Retina (tissue), 1 donor: ENCODE measurements at regions not wholly inside any gene's neighbourhood (a gene's known extent, or its start where the extent isn't known, plus 50 kb on each side); places are given as distances from the start of the nearest gene placed in this dataset.

Experiments used
- DNase-seq: peaks from one replicate; pipeline ENCODE4 v3.0.0-alpha.2; 2016

DNA sequence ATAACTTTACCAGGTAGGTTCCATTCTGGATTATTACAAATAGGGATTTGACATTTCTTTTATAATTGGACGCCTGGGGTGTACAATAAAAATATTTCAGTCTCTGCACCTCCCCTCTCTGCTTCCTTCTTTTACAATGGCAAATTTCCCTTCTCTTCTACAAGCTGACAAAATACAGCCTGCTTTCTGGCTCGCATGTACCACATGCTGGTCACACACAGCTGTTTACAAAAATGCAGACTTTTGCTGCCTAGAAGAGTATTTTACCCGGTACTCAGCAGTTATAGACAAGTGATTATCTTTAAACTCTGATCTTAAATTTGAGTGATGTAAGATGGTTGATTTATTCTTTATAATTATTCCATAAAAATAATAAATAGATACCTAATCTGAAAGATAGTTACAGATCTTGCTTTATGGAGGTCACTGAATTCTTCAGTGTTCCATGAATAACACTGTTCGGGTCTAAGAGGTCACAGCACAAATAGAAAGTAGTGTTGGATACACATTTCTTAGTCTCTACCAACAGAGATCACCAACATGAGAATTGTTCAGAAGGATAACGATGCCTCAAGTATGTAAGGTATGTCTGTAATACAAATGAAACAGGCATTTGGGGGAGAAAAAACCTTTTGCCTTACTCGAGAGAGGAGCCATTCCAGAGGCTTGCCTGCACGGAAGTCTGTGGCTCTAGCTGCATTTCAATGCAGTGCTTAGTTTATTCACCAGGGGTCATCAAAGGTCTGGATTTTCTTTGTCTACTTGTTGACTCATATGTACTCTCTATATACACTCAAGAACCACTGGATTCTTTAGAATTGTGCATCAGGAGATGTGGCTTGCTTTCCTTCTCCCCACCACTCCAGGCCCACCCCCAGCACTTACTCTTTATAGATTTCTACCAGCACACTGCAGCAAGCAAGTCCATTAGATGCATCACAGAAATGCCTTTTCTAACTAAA, 206.6 kb upstream of the RFX3 start:
- DNase-seq: peak; percentile 87

- no peak for DNase-seq
These were observed 204.7 kb upstream of the RFX3 start for GRCh38 chr9:3730511-3730922.

GRCh38 chr9:3721096-3721495, 195.3 kb upstream of the RFX3 start:
- DNase-seq: no peak

DNA sequence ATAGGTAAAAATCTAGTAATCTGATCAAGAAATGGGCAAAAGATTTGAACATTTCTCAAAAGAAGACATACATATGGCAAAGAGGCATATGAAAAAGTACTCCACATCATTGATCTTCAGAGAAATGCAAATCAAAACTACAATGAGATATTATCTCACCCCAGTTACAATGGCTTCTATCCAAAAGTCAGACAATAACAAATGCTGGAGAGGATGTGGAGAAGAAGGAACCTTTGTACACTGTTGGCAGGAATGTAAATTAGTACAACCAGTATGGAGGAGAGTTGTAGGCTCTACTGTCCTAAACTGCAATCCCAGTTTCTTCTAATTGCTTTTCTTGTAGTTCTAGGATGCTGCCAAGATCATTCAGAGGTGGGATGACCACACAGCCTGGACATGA, 193.5 kb upstream of the RFX3 start:
- DNase-seq: no peak

DNA sequence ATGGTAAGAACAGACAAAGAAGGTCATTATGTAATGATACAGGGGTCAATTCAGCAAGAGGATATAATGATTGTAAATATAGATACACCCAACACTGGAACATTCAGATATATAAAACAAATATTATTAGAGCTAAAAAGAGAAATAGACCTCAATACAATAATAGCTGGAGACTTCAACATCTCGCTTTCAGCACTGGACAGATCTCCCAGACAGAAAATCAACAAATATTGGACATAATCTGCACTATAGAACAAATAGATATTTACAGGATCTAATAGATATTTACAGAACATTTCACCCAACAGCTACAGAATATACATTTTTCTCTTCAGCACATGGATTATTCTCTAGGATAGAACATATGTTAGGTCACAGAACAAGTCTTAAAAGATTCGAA, 190.6 kb upstream of the RFX3 start:
- DNase-seq: no peak

- no peak for DNase-seq
These were observed 182.9 kb upstream of the RFX3 start for GRCh38 chr9:3708751-3709150.

- DNase-seq: no peak
These were observed 179.1 kb upstream of the RFX3 start for GRCh38 chr9:3704890-3705289.

- DNase-seq: no peak
These were observed 175.0 kb upstream of the RFX3 start for GRCh38 chr9:3700772-3701171.

- no peak for DNase-seq
These were observed 174.1 kb upstream of the RFX3 start for GRCh38 chr9:3699883-3700282.

GRCh38 chr9:3698531-3698930, 172.7 kb upstream of the RFX3 start:
- no peak for DNase-seq

GRCh38 chr9:3698076-3698475, 172.3 kb upstream of the RFX3 start:
- DNase-seq: no peak

DNA sequence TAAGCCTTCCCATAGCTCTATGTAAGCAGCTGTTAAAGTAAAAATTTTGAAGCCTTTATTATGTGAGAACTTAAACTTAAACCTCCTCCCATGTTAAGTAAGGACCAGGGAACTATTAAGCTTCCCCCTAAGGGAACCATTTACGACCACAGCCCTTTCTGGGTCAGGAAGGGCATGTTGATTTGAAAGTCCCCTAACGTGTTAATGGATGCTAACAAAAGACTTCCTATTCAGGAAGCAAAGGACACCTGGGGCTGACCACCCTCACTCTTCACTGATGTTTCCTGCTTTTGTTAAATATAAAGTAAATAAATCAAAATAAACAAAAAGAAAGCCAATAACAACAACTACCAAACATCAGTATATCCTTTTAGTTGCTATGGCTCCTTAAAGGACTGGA, 170.6 kb upstream of the RFX3 start:
- DNase-seq: no peak

- DNase-seq: no peak
These were observed 166.8 kb upstream of the RFX3 start for GRCh38 chr9:3692606-3693005.

DNA sequence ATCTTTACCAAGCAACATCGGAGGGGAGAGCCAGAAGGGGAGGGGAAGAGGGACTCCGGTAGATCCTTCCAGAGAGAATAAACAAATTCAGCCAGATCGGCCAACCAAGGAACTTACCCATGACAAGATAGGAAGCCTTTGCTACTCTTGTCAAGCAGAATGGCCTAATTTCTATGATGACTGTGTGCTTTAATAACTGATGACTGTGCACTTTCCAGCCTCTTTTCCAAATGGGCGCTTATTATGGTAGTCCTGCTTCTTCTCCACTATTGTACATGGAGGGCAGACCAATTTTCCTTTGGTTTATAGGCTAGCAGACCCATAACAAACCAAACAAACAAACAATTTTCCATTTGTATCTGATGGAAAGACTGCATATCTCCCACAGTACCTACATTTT, 163.8 kb upstream of the RFX3 start:
- DNase-seq: no peak

- no peak for DNase-seq
These were observed 161.3 kb upstream of the RFX3 start for GRCh38 chr9:3687145-3687544.

GRCh38 chr9:3682186-3682585, 156.4 kb upstream of the RFX3 start:
- DNase-seq: no peak

- no peak for DNase-seq
These were observed 151.7 kb upstream of the RFX3 start for GRCh38 chr9:3677541-3677940.

DNA sequence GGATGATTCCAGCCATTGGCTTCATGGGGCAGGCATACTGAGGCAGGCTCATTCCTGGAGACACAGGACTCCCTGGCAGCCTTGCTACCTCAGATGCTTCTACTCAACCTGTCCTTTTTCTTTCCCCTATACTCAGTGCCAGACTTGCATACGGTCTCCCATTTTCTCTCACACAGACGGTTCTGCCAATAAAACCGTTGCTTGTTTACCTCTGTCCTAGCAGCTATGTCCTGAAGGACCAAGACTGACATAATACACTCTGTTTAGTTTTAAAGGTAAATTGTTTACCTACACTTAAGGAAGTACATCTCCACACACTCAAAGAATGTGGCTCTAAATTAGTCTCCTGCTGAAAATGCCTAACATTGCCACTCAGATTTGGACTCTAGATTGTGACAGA, 151.0 kb upstream of the RFX3 start:
- DNase-seq: no peak

- no peak for DNase-seq
These were observed 150.1 kb upstream of the RFX3 start for GRCh38 chr9:3675946-3676345.

- no peak for DNase-seq
These were observed 148.8 kb upstream of the RFX3 start for GRCh38 chr9:3674561-3674960.

GRCh38 chr9:3672399-3672798, 146.6 kb upstream of the RFX3 start:
- DNase-seq: no peak

DNA sequence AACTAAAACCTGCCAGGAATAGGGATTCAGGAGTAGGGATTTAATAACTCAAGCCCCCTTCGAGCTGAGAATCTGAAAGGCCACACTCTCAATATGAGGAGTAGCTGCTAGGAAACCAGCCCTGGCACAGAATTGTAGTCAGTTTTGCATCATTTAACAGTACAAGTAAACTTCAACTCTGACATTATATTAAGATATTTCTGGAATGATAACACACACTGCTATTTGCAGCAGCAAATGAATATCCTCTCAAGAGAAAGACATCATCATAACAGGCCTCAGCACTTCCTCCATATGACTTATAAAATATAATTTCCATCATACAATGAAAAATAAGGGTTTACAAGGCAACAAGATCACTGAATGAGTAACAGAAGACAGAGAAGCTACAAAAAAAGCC, 138.2 kb upstream of the RFX3 start:
- DNase-seq: no peak

DNA sequence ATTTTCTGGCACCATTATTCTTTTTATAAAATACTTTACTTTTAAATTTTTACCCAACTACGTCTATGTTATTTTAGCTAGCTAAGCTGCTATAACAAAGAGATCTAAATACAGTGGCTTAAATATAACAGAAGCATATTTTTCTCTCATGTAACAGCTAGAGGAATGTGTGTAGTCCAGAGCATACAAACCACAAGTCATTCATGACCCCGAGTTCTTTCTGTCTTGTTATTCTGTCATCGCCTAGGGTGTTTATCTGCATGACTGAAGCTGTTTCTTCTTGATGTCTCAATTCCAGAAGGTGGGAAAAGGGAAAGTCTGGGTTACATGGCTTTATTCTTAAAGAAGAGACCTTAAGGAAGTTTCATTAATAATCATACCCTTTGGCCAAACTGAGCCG, 136.9 kb upstream of the RFX3 start:
- DNase-seq: no peak

DNA sequence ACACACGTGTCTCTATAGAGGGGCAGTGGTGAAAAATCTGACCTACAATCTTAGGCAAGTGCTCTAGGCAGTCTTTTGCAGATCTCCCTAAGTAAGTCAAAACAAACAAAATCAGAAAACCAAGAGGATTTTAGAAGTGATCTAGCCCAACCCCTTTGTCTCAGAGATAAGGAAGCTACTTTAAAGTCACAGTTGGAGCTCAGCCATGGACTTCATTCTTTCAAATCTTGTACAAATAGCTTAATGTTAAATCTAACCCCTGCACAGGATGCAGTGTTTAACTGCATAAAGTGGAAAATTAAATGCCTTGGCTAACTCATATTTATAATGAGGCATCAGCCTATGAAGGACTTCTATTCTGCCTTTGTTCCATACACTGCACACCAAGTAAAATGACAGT, 135.1 kb upstream of the RFX3 start:
- no peak for DNase-seq

DNA sequence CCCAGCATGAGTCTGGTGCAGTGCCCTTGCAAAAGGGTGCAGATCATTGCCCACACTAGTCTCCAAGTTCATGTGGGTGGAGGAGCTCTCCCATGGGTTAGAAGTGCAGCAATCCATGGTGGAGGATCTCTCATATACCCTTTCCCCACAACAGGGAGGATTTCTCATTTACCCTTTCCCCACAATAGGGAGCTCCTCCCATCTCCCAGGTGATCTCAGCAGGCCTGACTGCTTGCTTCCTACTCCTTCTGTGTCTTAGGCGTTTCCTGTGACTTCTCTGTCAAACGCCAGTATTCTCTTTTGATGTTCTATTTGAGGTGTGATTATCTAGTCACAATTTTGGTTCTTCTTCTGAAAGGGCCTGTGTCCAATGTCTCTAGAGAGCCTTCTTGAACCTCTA, 133.8 kb upstream of the RFX3 start:
- no peak for DNase-seq
